ENCODE measurements at regions not wholly inside any gene's neighbourhood (a gene's known extent, or its start where the extent isn't known, plus 50 kb on each side); places are given as distances from the start of the nearest gene placed in this dataset.

DNA sequence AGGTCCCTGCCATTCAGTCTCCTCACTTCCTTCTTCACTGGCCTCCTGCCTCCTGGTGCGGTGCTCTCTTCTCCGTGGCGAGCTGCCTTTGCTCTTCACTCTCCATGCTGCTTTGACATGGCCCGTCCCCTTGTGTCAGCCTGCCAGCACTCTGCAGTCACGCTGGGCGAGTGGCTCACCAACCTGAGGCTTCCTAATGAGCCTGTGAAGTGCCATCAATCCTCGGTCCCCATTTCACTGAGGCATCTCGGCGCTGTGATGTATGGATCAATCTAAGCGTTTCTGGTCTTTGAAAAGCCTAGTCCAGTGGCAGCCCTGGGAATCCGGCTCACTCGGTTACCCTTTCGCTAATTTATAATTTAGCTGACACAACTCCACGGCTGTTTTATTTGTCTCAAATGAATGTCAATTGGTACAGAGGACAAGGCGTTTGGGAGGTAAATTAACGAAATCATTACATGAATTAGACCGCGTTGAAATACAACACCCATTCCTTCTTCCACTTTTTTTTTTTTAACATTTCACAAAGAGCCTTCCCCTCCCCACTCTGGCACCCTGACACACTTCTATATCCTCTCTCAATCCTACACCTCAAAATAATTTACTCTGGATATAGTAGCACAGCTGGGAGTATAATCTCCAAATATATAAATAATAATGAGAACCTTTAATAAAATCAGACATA lies 610.7 kb downstream of the TMEM114 start:
- DNase-seq = no peak
- intact Hi-C loops (cut with micrococcal nuclease) = no loop called here
- no peak overlapping the region for H3K4me3 ChIP-seq
- H3K27me3 ChIP-seq (ENCODE audit: low read depth) = no peaks in the 10 kb centered on the region
- no peaks in the 10 kb centered on the region for H3K9me3 ChIP-seq (replicated peaks)
- TF ChIP-seq, protein P1, sequence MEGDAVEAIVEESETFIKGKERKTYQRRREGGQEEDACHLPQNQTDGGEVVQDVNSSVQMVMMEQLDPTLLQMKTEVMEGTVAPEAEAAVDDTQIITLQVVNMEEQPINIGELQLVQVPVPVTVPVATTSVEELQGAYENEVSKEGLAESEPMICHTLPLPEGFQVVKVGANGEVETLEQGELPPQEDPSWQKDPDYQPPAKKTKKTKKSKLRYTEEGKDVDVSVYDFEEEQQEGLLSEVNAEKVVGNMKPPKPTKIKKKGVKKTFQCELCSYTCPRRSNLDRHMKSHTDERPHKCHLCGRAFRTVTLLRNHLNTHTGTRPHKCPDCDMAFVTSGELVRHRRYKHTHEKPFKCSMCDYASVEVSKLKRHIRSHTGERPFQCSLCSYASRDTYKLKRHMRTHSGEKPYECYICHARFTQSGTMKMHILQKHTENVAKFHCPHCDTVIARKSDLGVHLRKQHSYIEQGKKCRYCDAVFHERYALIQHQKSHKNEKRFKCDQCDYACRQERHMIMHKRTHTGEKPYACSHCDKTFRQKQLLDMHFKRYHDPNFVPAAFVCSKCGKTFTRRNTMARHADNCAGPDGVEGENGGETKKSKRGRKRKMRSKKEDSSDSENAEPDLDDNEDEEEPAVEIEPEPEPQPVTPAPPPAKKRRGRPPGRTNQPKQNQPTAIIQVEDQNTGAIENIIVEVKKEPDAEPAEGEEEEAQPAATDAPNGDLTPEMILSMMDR (IDR thresholded peaks at IDR 0.05; ENCODE audit: borderline replicate concordance) = no peak
- no peak overlapping the region for H3K27ac ChIP-seq (replicated peaks)
- no peaks in the 10 kb centered on the region for H3K4me1 ChIP-seq
- H3K36me3 ChIP-seq = no peaks in the 10 kb centered on the region

GRCh38 chr16:7976563-7976962 lies 613.7 kb downstream of the TMEM114 start:
- no peaks in the 10 kb centered on the region for H3K27me3 ChIP-seq (ENCODE audit: low read depth)
- intact Hi-C loops (cut with micrococcal nuclease) = no loop called here
- no peaks in the 10 kb centered on the region for H3K4me1 ChIP-seq
- TF ChIP-seq, protein P1 (IDR thresholded peaks at IDR 0.05; ENCODE audit: borderline replicate concordance) = no peak
- no peaks in the 10 kb centered on the region for H3K36me3 ChIP-seq
- H3K4me3 ChIP-seq = no peak overlapping the region
- no peak for DNase-seq
- H3K9me3 ChIP-seq (replicated peaks) = no peaks in the 10 kb centered on the region
- H3K27ac ChIP-seq (replicated peaks) = no peak overlapping the region

- no peak for DNase-seq
- H3K4me1 ChIP-seq = no peaks in the 10 kb centered on the region
- no peak overlapping the region for H3K27ac ChIP-seq (replicated peaks)
- no peak overlapping the region for H3K4me3 ChIP-seq
- intact Hi-C loops (cut with micrococcal nuclease) = no loop called here
- TF ChIP-seq, protein P1 (IDR thresholded peaks at IDR 0.05; ENCODE audit: borderline replicate concordance) = no peak
- no peaks in the 10 kb centered on the region for H3K9me3 ChIP-seq (replicated peaks)
- no peaks in the 10 kb centered on the region for H3K27me3 ChIP-seq (ENCODE audit: low read depth)
- H3K36me3 ChIP-seq = no peaks in the 10 kb centered on the region
These were observed 614.2 kb downstream of the TMEM114 start for GRCh38 chr16:7976125-7976524.

- Histone ChIP-seq H3K9me3 (replicated peaks) (no peaks in the 10 kb centered on the region), H3K27ac (replicated peaks) (no peak overlapping the region), H3K4me3 (no peak overlapping the region), H3K36me3 (no peaks in the 10 kb centered on the region), H3K4me1 (no peaks in the 10 kb centered on the region), H3K27me3 (ENCODE audit: low read depth) (peaks cover 5% of the 10 kb centered on the region)
- no peak for DNase-seq
- intact Hi-C loops (cut with micrococcal nuclease) = no loop called here
- TF ChIP-seq, protein P1 (IDR thresholded peaks at IDR 0.05; ENCODE audit: borderline replicate concordance) = no peak
These were observed 622.3 kb downstream of the TMEM114 start for GRCh38 chr16:7967996-7968509.

- intact Hi-C loops (cut with micrococcal nuclease) = no loop called here
- H3K36me3 ChIP-seq = no peaks in the 10 kb centered on the region
- TF ChIP-seq, protein P1 (IDR thresholded peaks at IDR 0.05; ENCODE audit: borderline replicate concordance) = no peak
- H3K9me3 ChIP-seq (replicated peaks) = no peaks in the 10 kb centered on the region
- no peaks in the 10 kb centered on the region for H3K4me1 ChIP-seq
- no peak overlapping the region for H3K27ac ChIP-seq (replicated peaks)
- peaks cover 22% of the 10 kb centered on the region for H3K27me3 ChIP-seq (ENCODE audit: low read depth)
- no peak overlapping the region for H3K4me3 ChIP-seq
- DNase-seq = no peak
These were observed 625.6 kb downstream of the TMEM114 start for GRCh38 chr16:7964744-7965143.
